GM21825 (cell line): ENCODE measurements at regions not wholly inside any gene's neighbourhood (a gene's known extent, or its start where the extent isn't known, plus 50 kb on each side); places are given as distances from the start of the nearest gene placed in this dataset.
"Not testable (repeated sequence)": the region's sequence is repeated elsewhere in the genome, so short reads cannot be mapped to it uniquely, and the experiment has no call there.

Source experiments
- ATAC-seq: cut with Tn5 transposase; IDR thresholded peaks from one replicate; pipeline ENCODE4 v1.9.1; 2021; ENCODE audit warnings: mild to moderate bottlenecking, moderate library complexity; ENCODE audit not compliant: unreplicated experiment

DNA sequence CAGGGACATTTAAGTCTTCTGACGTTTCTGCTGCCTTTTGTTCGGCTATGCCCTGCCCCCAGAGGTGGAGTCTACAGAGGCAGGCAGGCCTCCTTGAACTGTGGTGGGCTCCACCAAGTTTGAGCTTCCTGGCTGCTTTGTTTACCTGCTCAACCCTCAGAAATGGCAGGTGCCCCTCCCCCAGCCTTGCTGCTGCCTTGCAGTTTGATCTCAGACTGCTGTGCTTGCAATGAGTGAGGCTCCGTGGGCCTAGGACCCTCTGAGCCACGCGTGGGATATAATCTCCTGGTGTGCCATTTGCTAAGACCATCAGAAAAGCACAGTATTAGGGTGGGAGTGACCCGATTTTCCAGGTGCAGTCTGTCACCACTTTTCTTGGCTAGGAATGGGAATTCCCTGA, 647.3 kb downstream of the CD109 start:
- ATAC-seq = not testable (repeated sequence)

DNA sequence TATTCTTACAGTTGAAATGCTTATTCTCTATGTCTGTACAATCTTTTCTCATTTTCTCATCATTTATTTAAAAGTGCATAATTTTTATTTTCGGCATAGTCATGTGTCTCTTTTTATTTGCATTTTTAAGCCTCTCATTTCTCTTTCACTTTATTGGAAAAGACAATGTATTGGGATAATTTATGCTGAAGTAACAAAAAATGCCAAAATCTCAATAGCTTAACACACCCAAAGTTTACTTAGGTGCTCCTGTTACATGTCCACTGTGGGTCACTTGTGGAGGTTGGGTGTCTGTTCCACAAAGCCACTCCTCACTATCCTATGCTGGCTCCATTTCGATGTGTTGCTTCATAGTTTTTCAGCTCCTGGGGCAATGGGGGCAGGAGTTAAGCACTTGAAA, 638.7 kb downstream of the CD109 start:
- ATAC-seq = no peak

DNA sequence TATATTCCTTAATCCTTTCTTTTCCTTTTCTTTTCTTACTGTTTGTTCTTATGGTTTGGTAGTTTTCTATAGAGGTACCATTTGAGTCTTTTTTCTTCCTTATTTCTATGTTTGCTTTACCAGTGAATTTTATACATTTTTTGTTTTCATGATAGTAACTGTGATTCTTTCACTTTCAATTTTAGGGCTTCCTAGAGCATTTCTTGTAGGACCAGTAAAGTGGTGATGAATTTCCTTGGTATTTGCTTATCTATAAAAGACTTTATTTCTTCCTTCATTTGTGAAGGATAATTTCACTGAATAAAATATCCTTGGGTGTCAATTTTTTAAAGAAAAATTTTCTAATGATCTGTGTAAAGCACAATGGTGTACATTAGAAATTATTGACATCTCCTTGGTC, 637.4 kb downstream of the CD109 start:
- ATAC-seq = no peak

DNA sequence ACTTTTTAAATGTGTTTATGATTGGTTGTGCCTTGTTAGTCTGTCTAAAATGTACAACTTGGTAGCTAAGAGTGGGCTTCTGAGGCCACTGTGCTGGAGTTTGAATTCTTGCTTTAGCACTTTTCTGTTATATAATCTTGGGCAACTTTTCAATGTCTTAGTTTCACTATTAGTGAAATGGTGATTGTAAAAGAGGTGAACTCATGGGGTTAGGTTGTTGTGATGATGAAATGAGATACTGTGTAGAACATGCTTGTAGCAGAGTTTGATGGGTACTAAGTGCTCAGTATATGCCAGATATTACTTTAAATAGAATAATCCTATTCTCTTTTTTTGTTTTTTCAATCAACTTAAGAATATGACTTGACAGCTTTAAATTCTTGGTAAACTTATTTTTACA, 624.7 kb downstream of the CD109 start:
- ATAC-seq = no peak

DNA sequence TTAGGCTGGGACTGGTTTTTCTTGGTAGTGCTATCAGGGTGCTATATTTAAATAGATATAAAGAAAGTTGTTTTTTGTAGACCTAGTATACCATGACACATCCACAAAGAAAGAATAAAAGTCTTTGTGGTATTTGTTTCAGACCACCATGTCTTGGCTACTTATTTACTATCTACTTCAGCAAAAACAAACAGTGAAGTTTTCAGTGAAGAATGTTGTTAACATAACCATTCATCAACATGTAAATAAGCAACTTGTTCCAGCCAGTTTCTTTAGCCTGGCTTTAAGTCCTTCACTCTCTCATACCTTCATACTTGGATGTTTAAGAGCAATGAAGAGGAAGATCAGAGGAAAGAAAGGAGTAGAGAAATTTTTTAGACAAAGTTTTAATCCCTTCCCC, 624.1 kb downstream of the CD109 start:
- ATAC-seq = no peak

DNA sequence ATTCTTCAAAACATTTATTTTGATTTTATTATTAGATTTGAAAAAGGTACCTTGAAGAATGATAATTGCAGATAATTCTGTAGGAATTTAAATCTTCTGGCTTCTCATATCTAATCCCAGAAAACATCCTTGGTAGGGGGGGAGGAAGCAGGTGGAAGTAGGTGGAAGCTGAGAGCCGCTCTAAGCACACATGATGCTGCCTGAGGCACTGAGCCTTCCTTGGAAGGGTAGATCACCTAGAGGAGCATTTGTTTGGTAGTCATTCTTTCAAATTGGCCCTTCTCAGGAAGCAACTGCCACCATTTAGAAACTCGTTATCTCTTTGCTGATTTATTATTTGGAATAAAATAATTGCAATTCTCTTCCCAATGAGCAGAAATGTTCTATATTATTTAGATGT, 623.3 kb downstream of the CD109 start:
- ATAC-seq = no peak

DNA sequence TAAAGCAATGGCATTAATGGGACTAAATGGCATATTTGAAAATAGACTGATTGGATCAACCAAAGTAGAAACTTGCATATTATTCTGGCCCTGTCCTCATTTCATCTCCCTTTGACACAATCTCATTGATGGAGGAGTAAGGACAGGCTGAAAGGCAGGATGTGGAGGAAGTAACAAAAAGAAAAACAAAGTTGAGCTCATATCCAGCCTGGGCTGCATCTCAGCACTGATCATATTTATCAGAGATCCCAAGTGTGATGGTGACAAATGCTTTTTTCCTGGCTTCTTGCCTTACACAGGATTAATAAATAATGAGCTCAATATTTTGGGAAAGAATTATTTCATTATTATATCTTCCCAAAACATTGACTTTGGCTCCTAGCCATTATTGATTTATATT, 622.7 kb downstream of the CD109 start:
- ATAC-seq = no peak

DNA sequence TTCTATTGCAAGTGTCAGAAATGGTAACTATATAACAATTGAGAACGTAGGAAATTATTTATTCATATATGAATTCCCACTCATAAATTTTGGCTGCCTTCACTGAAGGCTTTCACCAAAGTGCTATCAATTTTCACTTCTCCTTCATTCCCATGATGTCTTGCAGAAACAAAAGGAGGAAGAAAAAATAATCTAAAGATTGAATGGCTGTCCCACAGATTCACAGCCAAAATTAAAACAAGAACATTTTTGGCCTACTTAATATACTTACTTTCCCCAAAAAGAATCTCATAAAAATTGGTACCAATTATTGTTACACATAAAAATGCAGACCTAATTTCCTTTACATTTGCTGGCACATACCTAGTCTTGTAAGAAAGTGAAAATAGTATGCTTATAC, 616.1 kb downstream of the CD109 start:
- ATAC-seq = no peak

DNA sequence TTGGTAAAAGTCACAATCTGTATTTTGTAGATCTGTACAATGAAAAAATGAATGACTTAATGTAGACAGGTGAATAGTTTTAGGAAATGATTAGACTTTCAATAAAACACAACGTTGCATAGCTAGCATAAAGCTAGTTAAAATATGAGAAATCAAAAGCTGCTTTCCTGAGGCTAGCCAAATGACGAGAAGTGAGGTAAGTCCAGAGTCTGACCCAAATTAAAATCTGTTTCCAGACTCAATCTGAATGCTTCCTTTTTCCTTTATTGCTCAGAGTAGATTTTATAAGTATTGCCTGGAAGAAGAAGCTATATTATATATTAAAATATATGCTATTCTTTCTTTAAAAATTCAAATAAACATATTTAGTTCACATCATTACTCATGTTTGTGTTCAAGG, 615.4 kb downstream of the CD109 start:
- no peak for ATAC-seq

DNA sequence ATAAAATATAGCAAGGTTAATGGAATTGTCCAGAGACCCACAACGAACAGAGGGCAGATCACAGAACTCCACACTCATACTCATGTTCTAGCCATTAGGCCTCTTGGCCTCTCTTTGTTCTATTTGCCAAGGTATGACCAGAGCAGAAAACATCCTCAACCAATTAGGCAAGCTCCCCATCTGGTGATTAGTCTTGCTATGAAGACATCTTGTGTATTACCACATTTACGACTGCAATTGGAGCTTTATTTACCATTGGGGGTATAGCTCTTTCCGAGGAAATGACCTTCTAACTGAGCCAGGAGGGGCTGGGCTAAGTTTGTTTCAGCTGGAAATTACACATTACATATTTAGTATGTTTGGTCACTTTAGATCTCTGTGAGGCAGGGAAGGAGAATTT, 593.9 kb downstream of the CD109 start:
- no peak for ATAC-seq

DNA sequence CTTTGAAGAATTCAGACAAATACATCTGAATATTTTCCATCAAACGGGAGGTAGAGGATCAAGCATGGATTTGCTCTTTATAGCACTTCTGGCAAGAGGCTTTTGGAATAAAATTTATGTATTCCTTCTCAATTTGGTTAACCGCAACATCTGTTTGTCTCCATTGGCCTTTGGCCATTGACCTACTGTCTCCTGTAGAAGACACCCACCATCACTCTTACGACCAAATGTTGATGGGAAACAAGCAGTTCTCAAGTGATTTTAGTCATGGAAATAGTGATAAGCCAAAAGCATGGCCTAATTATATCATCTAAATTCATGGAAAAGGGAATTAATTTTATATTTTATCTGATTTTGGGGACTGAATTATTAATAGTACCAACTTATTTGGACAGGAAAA, 591.9 kb downstream of the CD109 start:
- no peak for ATAC-seq

DNA sequence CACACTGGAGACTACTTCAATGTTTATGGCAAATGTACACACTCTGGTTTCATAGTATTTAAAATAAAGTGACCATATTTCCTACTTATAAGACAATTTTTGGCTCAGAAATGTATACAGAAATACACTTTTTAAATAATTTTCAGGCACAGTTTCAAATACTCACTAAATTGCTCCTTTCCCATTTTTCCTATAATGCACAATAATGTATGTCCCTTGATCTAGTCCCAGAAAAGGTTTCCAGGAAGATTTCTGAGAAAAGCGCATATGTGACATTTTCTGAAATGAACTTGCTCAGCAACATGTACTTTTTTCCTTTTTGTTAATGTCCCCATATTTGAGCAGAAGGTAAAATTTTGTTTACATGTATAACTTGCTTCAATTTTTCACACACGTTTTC, 591.4 kb downstream of the CD109 start:
- no peak for ATAC-seq

DNA sequence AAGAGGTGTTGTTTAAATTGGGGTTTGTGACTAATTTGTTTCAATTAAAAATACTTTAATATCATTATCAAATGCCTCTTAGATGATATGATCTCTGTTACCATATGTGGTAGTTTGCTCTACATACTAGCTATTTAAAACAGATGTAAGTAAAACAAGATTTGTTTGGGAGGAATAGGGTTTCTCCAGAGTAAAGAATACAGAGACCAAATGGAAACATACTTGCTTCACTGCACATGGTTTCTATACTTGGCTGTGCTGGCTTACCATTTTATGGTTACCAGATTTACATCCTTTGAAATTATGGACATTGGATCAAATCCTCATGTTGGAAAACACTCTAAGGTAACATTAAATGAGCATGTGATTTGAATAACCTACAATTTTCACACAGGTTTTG, 588.3 kb downstream of the CD109 start:
- ATAC-seq = no peak

DNA sequence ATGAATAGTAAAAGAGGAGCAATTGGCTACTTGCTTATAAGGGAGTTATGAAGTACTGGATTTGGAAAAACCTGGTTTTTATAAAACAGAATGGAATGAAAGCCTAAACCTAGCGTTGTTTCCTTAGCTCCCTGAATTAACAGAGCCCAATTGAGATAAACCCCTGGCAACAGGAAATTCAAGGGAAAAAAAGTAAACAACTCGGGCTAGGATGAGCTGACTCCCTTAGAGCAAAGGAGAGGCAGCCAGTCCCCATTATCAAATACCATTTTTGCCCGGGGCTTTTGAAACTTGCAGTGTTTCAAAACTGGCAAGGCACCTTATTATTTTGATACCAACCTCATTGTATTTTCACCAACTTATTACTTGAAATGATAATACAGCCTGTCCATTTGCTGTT, 587.5 kb downstream of the CD109 start:
- ATAC-seq = no peak

DNA sequence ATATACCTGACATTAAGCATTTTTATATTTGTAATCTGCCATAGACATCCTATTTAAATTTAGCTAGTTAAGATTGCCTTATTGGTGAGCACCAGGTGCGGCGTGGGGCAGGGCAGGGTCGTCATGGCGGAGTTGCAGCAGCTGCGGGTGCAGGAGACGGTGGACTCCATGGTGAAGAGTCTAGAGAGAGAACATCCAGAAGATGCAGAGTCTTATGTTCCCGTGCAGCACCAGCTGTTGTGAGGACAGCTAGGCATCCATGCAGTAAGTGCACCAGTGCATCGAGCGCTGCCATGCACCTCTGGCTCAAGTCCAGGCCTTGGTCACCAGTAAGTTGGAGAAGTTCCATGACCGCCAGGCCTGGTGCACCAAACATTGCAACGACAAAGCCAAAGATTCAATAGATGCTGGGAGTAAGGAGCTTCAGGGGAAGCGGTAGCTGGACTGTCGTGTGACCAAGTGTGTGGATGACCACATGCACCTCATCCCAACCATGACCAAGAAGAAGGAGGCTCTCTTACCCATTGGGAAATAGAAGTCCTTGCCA, 586.2 kb downstream of the CD109 start:
- ATAC-seq = no peak

DNA sequence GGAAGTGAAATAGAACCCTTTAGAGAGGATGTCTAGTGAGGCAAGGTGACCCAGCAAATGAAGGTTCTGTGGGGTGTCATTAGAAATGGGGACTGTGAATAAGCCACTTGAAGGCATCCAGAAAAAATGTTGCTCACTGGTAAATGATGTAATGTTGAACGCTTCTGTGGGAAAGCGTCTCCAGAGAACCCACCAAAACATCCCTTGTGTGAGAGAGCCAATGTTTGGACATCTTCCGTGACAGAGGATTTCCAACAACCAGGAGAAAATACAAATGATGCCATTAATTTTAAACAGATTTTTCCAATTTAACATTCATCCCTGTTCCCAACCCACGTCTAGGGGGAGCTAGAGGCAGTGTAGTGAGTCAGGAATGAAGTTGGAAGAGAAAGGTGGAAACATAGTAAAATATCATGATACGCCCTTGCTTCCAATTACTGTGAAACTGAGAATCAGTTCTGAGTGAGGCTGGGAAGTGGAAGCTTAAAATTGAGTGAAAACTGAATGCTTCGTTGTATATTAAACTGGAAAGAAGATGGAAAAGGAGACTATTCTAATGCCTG, 584.2 kb downstream of the CD109 start:
- ATAC-seq = no peak

DNA sequence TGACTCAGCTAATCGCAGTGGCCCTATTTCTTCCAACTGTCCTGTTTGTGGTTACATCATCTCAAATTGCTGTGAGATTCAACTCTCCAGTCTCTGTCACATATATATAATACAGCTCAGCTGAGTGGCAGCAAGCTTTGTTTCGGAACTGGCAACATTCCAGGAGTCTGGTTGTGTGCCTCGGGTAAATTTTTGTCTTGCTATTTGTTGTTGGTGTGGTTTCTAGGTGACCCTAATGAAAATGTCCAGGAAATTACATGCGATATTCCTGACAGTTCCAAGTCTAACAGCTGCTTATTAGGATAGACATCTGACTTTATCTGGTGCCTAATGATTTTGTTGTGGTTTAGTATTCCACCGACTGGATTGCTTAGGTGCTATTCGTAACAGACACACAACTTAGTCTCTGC, 581.8 kb downstream of the CD109 start:
- no peak for ATAC-seq

DNA sequence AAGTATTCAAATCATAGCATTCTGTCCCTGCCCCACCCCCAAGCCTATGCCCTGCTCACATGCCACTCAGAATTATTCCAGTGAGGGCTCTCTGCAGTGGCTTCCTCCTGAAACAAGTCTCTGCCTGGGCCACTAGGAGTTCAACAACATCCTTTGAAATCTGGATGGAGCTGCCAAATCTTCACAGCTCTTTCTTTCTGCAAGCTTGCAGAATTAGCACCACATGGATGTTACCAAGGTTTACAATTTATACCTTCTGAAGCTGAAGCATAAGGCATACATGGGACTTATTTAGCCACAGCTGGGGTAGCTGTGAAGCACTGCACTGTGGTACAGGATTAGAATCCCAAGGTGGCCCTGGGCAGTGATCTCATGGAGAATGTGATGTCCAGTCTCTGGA, 577.5 kb downstream of the CD109 start:
- no peak for ATAC-seq

DNA sequence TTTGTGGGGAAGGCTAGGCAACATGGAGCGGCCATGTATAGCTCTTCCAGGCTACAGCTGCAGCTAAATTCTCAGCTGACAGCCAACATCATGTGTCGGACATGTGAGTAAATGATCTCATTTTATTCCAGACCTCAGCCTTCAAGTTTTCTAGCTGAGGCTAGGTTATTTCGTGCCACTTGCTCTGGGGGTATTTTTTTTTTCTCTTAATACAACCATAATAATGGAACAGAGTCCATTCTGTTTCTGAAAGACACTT, 573.5 kb downstream of the CD109 start:
- no peak for ATAC-seq

DNA sequence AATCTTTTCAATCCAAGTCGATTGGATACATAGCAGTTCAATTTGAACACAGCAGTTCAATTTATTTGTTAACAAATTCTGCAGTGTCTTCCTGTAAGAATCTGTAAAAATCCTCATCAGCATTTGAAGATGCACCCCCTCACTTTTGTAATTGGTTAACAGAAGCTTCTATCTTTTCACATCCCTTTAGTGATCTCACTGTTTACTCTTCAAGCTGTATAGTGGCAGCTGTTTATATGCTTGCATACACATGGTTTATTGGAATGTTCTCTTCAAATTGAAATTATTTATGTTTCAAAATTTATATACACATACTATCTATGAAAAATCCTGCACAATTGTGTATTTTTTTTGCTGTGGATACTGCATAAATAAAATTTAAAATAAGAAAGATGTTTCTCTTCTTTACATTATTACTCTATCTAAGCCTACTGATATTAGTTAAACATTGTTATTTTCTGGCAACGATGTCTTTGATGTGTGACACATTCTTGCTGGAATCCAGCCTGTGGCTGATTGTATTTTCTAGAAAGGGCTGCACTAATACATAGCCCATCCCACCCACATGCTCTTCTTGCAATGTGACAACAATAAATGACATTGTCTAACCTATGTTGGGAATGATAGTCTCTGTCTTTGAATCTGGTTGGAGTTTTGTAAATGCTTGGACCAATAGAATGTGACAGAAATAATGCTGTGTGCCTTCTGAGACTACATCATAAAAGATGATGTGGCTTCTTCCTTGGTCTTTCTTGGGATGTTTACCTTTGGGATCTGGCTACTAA, 573.0 kb downstream of the CD109 start:
- ATAC-seq = no peak

DNA sequence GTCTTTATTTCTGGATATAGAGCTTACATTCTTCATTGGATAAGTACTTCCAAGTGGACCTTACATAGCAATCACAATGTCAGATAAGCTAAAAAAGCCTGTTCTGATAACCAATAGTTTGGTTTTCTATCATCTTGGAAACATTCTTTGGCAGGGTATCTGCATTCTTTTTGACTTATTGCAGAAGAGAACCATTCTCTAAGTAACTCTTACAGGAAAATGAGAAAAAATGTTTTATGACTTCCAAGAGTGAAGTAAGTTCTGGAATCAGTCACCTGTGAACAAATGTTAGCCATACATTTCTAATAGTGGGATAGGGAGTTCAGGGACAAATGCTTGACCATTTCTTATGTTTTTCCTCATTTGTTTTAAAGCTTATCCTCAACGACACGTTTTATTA, 564.0 kb downstream of the CD109 start:
- no peak for ATAC-seq

DNA sequence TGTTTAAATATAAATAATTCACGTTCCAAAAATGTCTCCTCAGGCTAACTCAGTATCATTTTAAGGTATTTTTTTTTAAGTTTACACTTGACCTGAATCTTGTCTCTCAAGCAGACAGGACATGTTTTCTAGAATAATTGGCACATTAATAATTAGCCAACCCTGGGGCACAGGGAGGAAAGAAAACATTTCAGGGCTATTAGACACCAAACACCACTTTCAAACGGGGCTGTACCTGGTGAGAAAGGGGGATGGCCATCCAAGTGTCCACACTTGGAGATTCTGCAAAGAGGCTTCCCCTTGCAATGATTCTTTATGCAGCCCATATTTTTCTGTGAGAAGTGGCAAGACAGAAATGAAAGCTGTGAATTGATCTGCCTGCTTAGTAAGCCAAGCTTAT, 560.8 kb downstream of the CD109 start:
- no peak for ATAC-seq

DNA sequence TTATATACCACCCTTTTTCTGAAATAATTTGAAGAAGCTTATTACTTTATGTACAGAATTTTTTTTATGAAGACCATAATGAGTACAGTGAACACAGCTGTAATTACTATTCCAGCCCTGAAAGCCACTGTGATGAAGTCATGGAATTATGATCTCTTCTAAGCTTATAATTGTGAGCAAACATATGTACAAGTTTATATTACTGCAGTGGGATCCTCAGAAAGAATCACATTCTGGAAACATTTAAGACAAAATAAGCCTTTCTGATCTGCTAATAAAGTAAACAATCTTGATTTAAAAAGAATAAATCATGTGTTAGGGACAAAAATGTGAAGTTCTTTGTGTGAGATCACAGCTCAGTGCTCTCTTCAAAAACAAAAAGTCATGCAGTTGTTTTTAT, 560.4 kb downstream of the CD109 start:
- ATAC-seq = no peak
